CD4-positive, alpha-beta T cell (primary cell): ENCODE measurements at regions not wholly inside any gene's neighbourhood (a gene's known extent, or its start where the extent isn't known, plus 50 kb on each side); places are given as distances from the start of the nearest gene placed in this dataset.

ENCODE experiments used
- ATAC-seq: fragments of 200-7000 bp; cut with Tn5 transposase; one replicate; pipeline ENCODE4 v1.10.0; 2022; ENCODE audit warnings: mild to moderate bottlenecking; ENCODE audit not compliant: poor library complexity
- CTCF ChIA-PET: fragments of 350-600 bp; sonication (Branson Sonifier 250); formaldehyde crosslinking; loops from one replicate; lab custom pipeline; 2021; ENCODE audit warnings: antibody characterized with exemption, inconsistent platforms; lab: Charles Lee
- POLR2A ChIA-PET: fragments of 350-600 bp; sonication (Branson Sonifier 250); formaldehyde crosslinking; loops from one replicate; lab custom pipeline; 2021; ENCODE audit warnings: antibody characterized with exemption, inconsistent platforms; lab: Charles Lee
- DNase-seq, 14 experiments: peaks; one replicate each; pipeline ENCODE4 v3.0.0-alpha.2; 2013 to 2020; ENCODE audit warnings: mixed read lengths in 2 of 14
- H3K27ac ChIP-seq, 2 donors: one replicate each; pipeline versions ENCODE4 v1.5.1 to v1.7.0; 2013; ENCODE audit warnings: low read length in 2 of 2, low read depth in 1 of 2, mild to moderate bottlenecking in 1 of 2
- H3K27me3 ChIP-seq, 2 experiments: 1 replicate in 1 of 2; 2 replicates in 1 of 2; pipeline versions ENCODE4 v1.6.1 to v1.7.0; 2013; ENCODE audit warnings: low read length in 2 of 2, control low read depth in 1 of 2, mild to moderate bottlenecking in 1 of 2, moderate library complexity in 1 of 2; ENCODE audit not compliant: insufficient read depth in 2 of 2, control insufficient read depth in 1 of 2
- H3K36me3 ChIP-seq: one replicate; pipeline ENCODE4 v1.6.1; 2013; ENCODE audit warnings: low read length, control low read depth; ENCODE audit not compliant: insufficient read depth
- H3K4me1 ChIP-seq: one replicate; pipeline ENCODE4 v1.6.1; 2013; ENCODE audit warnings: low read length, control low read depth; ENCODE audit not compliant: insufficient read depth
- H3K4me3 ChIP-seq: one replicate; pipeline ENCODE4 v1.5.1; 2013; ENCODE audit warnings: mild to moderate bottlenecking, low read length, moderate library complexity
- H3K9me3 ChIP-seq, 2 experiments: 1 replicate in 1 of 2; 2 replicates in 1 of 2; pipeline versions ENCODE4 v1.6.1 to v1.7.0; 2013; ENCODE audit warnings: low read length in 2 of 2, mild to moderate bottlenecking in 2 of 2, control low read depth in 1 of 2, moderate library complexity in 1 of 2; ENCODE audit not compliant: control insufficient read depth in 1 of 2, insufficient read depth in 1 of 2
- H3K27ac Mint-ChIP-seq: one replicate; pipeline ENCODE4 v1.8.0; 2020; ENCODE audit warnings: mixed read lengths
- H3K27me3 Mint-ChIP-seq: one replicate; pipeline ENCODE4 v1.8.0; 2021; ENCODE audit warnings: mixed read lengths
- H3K36me3 Mint-ChIP-seq: one replicate; pipeline ENCODE4 v1.8.0; 2021; ENCODE audit warnings: low read depth, mixed read lengths
- H3K4me1 Mint-ChIP-seq: one replicate; pipeline ENCODE4 v1.8.0; 2021; ENCODE audit warnings: low read depth, mixed read lengths
- H3K4me3 Mint-ChIP-seq: one replicate; pipeline ENCODE4 v1.8.0; 2020; ENCODE audit warnings: mild to moderate bottlenecking, mixed read lengths
- H3K9me3 Mint-ChIP-seq: one replicate; pipeline ENCODE4 v1.8.0; 2020; ENCODE audit warnings: mixed read lengths
- intact Hi-C, 2 experiments: fragments of 100-400 bp; cut with DNase I in 1 of 2; cut with micrococcal nuclease in 1 of 2; formaldehyde crosslinking; loops; one replicate each; pipeline versions ENCODE4 v1.15.1 to v1.9.0; 2023 to 2025; cut with DNase I, micrococcal nuclease
- TF ChIP-seq, protein P1 (sequence below): fragments of 200-600 bp; IDR thresholded peaks from one replicate; pipeline ENCODE4 v1.8.0; 2022; ENCODE audit warnings: antibody characterized with exemption, mild to moderate bottlenecking

DNA sequence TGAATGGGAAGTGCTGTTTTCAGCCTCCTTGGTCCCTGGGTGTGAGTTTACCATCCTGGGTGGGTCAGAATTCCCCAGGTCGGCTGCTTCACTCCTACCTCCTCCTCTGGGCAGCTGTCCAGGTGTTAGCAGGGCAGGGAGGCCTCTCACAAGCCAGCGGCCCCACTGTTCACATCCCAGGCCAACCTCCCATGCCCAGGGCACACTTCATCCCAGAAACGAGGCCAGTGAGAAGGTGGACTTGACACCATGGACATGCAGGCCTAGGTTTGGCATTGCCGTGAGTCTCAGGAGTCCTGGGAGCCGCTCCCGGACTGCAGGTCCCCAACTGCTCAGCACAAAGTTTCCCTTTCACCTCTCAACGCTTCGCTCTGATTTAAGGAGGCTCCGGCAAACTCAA lies 229.6 kb upstream of the IRX2 start:
- Mint-ChIP-seq H3K27me3 (no peaks in the 10 kb centered on the region), H3K9me3 (peaks cover 7% of the 10 kb centered on the region), H3K36me3 (no peaks in the 10 kb centered on the region), H3K27ac (no peak overlapping the region), H3K4me3 (no peak overlapping the region), H3K4me1 (no peaks in the 10 kb centered on the region)
- ATAC-seq (no peak), DNase-seq (no peak)
- ChIA-PET CTCF (no interaction called here), POLR2A (no interaction called here)
- intact Hi-C loops: no loop called here
- Histone ChIP-seq H3K9me3 (peaks cover 0 to 21% of the 10 kb centered on the region in 2 experiments), H3K27ac (no peak overlapping the region), H3K27me3 (no peaks in the 10 kb centered on the region), H3K36me3 (no peaks in the 10 kb centered on the region), H3K4me1 (no peaks in the 10 kb centered on the region), H3K4me3 (no peak overlapping the region)
- TF ChIP-seq, protein P1, sequence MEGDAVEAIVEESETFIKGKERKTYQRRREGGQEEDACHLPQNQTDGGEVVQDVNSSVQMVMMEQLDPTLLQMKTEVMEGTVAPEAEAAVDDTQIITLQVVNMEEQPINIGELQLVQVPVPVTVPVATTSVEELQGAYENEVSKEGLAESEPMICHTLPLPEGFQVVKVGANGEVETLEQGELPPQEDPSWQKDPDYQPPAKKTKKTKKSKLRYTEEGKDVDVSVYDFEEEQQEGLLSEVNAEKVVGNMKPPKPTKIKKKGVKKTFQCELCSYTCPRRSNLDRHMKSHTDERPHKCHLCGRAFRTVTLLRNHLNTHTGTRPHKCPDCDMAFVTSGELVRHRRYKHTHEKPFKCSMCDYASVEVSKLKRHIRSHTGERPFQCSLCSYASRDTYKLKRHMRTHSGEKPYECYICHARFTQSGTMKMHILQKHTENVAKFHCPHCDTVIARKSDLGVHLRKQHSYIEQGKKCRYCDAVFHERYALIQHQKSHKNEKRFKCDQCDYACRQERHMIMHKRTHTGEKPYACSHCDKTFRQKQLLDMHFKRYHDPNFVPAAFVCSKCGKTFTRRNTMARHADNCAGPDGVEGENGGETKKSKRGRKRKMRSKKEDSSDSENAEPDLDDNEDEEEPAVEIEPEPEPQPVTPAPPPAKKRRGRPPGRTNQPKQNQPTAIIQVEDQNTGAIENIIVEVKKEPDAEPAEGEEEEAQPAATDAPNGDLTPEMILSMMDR: no peak

DNA sequence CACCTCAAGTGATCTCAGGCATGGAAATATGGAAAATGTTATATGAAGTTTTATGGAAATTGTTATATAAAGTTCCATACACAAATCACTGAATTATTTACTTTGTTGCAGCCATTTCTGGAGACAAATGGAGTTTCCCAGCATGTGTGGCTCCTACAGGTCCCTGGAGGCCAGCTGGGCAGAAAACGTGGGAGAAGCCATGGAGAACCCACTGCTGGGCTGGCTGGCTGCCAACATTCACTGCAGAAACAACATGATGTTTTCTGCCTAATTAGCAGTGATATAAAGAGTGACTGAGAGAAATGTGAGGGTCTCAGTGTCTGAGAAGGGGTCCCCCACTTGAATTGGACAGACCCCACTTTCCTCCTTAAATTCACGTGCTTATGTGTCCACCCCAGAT lies 208.8 kb upstream of the IRX2 start:
- CTCF ChIA-PET: no interaction called here
- POLR2A ChIA-PET: no interaction called here
- DNase-seq: no peak
- no peak for ATAC-seq
- no peaks in the 10 kb centered on the region for H3K4me1 Mint-ChIP-seq
- H3K36me3 Mint-ChIP-seq: no peaks in the 10 kb centered on the region
- no peaks in the 10 kb centered on the region for H3K27me3 ChIP-seq
- H3K4me3 Mint-ChIP-seq: no peak overlapping the region
- no peak overlapping the region for H3K27ac Mint-ChIP-seq
- no peaks in the 10 kb centered on the region for H3K4me1 ChIP-seq
- peaks cover 13 to 16% of the 10 kb centered on the region in 2 experiments for H3K9me3 ChIP-seq
- H3K36me3 ChIP-seq: no peaks in the 10 kb centered on the region
- no peaks in the 10 kb centered on the region for H3K27me3 Mint-ChIP-seq
- H3K4me3 ChIP-seq: no peak overlapping the region
- TF ChIP-seq, protein P1: no peak
- intact Hi-C loops: no loop called here
- H3K9me3 Mint-ChIP-seq: peaks cover 8% of the 10 kb centered on the region
- H3K27ac ChIP-seq: no peak overlapping the region

DNA sequence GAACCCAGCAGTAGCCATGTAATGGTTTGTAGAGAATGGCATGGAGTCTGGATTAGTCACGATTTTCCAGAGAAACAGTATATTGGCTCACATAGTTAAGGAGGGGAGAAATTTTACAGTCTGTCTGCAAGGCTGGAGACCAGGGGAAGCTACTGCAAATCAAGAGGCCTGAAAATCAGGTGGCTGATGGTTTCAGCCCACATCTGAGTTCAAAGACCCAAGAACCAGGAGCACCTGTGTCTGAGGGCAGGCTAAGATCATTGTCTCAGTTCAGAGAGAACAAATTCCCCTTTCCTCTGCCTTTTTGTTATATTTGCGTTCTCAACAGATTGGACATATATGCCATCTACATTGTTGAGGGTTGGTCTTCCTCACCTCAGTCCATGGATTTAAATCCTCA lies 207.5 kb upstream of the IRX2 start:
- Histone ChIP-seq H3K36me3 (no peaks in the 10 kb centered on the region), H3K27ac (no peak overlapping the region), H3K9me3 (peaks cover 13 to 16% of the 10 kb centered on the region in 2 experiments), H3K4me1 (no peaks in the 10 kb centered on the region), H3K4me3 (no peak overlapping the region), H3K27me3 (no peaks in the 10 kb centered on the region)
- intact Hi-C loops: no loop called here
- Mint-ChIP-seq H3K4me1 (no peaks in the 10 kb centered on the region), H3K36me3 (no peaks in the 10 kb centered on the region), H3K9me3 (peaks cover 9% of the 10 kb centered on the region), H3K4me3 (no peak overlapping the region), H3K27ac (no peak overlapping the region), H3K27me3 (no peaks in the 10 kb centered on the region)
- ChIA-PET POLR2A (no interaction called here), CTCF (no interaction called here)
- DNase-seq (no peak), ATAC-seq (no peak)
- TF ChIP-seq, protein P1: no peak
